ENCODE measurements at regions not wholly inside any gene's neighbourhood (a gene's known extent, or its start where the extent isn't known, plus 50 kb on each side); places are given as distances from the start of the nearest gene placed in this dataset.
"Not testable (repeated sequence)": the region's sequence is repeated elsewhere in the genome, so short reads cannot be mapped to it uniquely, and the experiment has no call there.

DNA sequence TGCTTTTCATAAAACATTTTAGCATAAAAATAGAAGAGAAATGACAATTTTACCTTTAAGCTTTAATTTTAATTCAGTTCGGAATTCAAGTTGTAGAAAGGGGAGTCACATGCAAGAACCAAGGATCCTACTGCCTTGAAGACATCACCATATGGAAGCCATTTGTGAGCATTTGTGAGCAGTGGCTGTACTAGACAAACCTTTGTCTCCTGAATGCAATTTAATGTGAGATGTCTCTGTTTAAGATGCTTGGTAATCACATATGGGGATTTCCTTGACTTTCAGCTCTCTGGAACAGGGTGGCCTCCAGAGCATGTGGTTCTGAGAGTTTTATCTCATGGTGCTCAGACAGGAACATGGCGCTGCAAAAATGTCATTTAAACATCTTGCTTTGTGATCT lies 421.8 kb downstream of the NYAP2 start:
- DNase-seq (ENCODE audit: low read depth), result no peak

DNA sequence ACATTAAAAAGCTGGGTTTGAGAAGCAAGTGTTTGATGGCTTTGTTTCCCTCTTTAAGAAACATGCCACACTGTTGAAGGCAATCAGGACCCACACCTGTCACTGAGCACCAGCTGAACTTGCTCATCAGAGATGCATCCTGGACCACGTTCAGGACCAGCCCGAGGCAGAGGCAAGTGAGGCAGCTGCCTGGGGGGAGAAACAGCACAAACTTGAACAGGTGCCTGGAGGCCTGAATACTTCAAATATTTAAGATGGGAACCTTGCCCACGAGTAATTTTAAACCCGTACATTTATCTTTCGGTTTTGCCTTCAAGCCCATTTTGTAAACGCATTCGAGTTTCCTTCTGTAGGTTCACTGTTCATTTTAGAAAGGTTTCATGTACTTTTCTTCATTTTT lies 421.3 kb downstream of the NYAP2 start:
- DNase-seq (ENCODE audit: low read depth), result no peak

DNA sequence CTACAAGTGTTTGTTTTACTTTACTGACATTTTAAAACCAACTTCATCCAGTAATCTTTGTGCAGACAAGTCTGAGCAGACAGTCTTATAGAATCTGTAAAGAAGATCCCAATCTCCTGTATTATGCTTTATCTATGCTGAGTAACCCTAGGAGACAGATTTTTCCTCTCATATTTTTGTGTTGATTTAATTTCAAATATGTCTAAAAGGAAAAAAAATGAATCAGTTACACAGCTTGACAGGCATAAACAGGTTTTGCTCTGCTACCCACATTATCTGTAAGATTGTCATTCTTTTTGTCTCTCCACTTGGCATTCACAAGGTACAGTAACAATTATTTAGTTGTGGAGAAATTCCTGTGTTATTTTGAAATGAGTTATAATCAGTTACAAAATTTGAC lies 415.0 kb downstream of the NYAP2 start:
- DNase-seq (ENCODE audit: low read depth), result no peak

DNA sequence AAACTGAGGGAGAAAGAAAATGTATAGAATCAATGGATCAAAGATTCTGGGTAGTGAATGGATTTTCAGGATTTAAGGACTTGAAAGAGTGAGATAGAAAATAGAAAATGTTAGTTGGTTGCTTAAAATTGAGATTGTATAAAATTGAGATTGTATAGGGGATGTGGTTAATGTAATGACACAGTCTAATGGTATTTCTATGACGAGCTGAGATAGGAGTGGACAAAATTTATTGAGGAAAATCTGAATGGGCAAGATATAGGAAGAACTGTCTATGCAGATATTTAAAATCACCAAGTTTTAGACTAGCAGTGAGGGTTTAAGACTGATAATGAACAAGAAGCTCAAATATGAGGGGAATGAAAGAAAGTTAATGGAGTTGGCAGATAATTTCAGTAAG lies 406.6 kb downstream of the NYAP2 start:
- DNase-seq (ENCODE audit: low read depth), result no peak

DNA sequence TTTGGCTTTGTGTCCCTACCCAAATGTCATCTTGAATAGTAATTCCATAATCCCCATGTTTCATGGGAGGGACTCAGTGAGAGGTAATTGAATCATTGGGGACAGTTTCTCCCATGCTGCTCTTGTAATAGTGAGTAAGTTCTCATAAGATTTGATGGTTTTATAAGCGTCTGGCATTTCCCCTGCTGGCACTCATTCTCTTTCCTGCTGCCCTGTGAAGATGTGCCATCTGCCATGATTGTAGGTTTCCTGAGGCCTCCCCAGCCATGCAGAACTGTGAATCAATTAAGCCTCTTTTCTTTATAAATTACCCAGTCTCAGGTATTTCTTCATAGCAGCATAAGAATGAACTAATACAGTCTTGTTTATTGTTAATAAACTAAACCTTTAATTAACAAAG lies 402.6 kb downstream of the NYAP2 start:
- DNase-seq (ENCODE audit: low read depth), result not testable (repeated sequence)

DNA sequence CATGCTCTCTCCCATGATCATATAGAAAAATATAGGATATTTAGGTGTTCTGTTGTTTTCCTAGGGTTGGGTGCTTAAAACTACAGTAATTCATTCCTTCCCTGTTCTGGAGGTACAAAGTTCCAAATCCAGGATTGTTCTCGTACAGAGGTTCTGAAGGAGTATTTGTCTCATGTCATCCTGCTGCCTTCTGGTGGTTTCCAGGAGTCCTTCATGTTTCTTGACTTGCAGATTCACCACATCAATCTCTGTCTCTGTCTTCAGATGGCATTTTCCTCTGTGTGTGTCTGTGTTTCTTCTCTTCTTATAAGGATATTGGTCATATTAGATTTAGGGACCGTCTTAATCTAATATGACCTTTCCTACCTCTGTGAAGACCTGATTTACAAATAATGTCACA lies 397.9 kb downstream of the NYAP2 start:
- no peak for DNase-seq (ENCODE audit: low read depth)

DNA sequence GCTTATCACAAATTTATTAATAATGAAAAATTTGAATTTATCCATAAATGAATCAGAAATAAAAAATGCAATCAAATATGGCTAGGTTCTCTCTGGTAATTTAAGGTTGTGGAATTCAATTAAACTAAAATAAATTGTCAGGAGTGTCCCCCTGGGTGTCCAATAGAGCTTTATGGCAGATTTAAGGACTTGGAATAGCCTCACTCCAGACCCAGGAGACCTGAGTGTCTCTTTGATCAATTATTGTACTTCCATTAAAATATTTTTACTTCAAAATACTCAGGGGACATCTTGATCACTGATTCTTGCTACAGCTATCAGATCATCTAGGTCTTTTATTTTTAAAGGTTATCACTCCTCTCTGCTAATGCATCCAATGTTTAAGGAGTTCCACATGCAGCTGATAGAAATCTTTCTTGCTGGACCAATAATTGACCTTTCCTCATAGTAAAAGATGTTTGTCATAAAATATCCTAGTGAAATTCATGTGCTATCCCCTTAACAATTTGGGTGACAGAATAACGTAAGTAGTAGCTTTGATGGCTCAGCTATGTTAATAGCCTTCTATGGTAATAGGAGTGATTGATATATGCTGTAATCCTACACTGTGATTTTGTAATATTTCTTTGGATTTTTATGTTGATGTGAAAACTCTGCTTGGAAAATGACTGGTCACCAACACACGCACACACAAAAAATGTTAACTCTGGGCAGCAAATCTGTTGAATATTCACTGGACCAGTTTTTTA lies 395.3 kb downstream of the NYAP2 start:
- no peak for DNase-seq (ENCODE audit: low read depth)

DNA sequence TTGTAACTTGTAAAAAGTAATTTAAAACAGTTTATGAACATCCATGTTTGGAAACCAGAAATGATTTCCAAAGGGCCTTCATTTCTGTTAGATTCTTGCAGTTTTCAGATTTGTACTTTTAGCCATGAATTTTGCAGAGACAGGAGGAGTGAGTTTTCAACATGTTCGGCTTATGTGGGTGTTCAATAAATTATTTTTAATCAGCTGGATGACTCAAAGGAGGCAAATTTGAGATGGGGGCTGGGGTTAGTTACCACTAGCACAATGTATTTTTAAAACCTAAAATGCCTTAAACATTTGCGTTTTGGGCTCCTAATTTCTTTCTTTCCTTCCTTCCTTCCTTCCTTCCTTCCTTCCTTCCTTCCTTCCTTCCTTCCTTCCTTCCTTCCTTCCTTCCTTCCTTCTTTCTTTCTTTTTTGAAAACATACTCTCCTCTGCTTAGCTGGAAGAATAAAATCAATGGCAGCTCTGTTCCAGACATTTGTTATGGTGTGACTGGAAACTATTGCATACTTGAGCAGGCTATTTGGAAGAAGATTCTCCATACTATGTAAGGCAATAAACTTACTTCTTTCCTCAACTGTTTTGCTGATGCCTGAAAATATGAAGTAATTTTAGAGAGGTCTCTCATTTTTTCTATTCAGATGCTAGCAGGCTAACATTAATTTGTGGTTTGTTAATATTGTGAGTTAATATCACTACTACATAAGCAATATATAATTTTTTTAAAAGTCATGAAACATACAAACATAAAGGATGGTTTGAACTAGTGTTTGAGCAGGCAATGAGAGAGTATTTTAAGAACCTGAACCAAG lies 394.4 kb downstream of the NYAP2 start:
- no peak for DNase-seq (ENCODE audit: low read depth)

DNA sequence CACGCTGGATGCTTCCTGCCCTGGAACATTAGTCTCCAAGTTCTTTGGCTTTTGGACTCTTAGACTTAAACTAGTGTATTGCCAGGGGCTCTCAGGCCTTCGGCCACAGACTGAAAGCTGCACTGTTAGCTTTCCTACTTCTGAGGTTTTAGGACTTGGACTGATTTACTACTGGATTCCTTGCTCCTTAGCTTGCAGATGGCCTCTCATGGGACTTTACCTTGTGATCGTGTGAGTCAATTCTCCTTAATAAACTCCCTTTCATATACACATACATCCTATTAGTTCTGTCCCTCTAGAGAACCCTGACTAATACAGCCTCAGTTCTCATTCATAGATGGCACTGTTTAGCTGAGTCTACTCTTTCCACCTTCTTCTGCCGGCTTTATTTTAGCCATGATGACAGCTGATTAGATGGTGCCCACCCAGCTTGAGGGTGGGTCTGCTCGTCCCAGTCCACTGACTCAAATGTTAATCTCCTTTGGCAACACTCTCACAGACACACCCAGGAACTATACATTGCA lies 389.1 kb downstream of the NYAP2 start:
- no peak for DNase-seq (ENCODE audit: low read depth)

DNA sequence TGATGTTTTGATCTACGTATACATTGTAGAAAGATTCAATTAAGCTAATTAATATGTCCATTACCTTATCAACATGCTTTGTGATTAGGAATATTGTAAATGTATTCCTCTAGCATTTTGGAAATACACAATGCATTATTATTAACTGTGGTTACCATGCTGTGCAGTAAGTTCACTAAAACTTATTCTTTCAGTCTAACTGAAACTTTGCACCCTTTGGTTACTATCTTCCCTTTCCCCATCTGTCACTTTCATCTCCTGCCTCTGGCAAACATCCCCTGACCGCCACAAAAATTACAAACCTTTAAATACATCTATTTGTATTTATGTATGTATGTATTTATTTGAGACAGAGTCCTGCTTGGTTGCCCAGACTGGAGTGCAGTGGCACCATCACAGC lies 388.0 kb downstream of the NYAP2 start:
- no peak for DNase-seq (ENCODE audit: low read depth)

DNA sequence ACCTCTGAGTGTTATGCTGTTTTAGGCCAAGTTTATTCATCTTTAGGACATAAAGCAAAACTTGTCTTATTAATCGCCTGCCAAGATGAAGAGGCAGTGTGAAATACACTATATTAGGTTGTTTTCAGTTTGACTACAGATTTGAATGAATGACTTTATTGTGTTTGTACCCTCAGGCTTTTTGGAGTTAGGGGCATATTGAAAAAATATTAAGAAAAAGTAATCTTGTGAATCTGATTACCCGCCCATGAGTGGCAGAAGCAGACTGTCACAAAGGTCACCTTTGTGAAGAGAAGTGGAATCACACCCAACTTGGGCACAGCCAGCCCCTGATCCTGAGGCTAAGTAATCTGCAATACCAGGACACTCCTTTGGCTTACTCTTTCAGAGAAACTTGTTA lies 382.5 kb downstream of the NYAP2 start:
- DNase-seq (ENCODE audit: low read depth), result no peak

DNA sequence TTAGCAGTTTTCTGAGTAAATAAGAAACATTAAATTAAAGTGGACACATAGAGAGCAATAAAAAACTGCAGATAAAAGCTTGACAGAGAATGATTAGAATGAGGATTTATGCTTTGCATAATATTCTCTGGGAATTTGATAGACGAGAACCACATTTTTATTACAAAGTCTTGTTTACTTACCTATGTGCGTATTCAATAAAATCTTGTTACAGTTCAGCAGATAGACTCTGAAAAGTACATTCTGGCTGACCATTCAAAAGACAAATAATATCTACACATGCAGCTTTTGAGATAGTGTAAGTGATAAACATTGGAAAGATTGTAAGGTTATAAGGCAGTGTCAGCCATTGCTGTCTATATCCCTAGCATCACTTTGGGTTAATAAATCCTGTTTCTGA lies 381.6 kb downstream of the NYAP2 start:
- no peak for DNase-seq (ENCODE audit: low read depth)

DNA sequence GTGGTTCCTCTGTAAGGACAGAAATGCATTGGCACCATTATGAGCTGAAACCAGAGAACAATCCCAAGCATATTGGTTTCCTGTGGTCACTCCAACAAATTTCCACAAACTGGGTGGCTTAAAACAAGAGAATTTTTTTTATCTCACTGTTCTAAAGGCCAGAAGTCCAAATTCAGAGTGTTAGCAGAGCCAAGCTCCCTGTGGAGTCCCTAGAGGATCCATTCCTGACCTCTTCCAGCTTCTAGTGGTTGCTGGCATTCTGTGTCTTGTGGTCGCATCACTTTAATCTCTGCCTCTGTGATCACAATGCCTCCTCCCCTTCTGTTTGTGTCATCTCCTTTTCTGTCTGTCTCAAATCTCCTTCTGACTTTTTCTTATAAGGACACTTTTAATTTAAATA lies 380.3 kb downstream of the NYAP2 start:
- DNase-seq (ENCODE audit: low read depth), result no peak

DNA sequence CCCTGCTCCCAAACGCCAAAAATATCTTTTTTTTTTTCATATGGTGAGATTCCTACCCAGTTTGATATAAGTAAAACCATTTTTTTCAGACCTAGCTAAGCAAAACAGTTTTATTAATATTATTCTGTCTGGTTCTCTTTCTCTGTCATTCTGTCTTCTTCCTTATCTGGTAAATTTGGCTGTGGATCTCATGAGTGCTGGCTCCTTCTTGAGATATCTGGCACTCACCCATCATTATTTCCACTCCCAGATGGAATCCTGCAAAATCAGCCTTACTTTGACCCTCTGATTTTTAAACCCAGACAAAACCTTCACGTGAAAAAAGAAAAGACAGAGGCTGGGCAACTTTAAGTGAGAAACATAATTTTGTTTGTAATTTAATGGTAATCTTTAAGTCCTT lies 373.6 kb downstream of the NYAP2 start:
- no peak for DNase-seq (ENCODE audit: low read depth)

DNA sequence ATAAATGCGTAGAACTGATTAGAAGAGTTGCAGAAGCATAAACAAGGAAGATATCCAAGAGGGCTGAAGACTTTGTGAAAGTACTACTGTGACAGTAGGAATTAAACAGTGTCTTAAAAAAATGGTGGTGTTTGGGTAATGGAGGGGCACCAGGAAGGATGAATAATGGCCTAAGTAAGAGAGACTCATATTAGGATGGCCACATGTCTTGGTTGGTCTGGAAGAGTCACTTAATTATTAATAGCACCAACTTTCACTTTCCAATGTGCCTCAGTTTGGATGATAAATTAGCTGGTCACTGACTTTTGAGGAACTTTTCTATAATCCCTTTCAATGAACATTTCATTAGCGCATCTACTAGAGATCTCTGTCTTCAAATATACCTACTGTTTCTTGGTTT lies 372.2 kb downstream of the NYAP2 start:
- no peak for DNase-seq (ENCODE audit: low read depth)

DNA sequence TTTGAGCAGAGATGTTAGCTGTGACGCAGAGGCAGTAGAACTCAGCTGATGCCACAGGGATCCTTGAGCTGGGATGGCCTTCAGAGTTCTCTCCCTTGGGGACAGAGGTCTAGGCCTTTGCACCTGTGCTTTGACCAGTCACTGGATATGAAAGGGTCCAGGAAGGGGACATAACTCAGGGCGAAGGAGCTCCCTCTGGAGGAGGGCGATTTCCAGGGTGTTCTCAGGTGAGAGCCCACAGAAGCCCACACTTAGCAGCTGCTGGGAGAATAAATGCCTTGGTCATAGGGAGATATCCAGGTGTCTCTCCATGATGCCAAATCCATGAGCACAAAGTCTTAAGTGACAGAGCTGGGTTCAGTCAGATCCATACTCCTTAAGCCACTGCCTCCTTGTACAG lies 369.2 kb downstream of the NYAP2 start:
- no peak for DNase-seq (ENCODE audit: low read depth)

DNA sequence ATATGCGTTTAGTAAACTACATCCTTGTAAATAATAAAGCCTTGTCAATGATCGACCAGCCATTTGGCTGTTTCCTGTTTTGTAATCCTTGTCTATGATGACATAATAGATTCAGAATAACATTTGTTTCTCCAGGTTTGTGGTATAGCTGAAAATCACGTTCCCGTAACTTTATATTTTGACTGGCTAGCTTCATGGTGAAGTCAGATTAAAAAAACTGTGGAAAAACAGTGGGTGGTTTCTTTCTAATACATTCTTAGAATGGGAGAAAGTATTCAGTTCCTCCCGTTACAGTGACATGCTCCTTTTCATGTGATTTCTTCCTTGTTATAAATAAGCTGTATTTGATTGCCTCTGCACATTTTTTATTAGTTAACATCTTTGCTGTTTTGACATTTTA lies 366.9 kb downstream of the NYAP2 start:
- DNase-seq (ENCODE audit: low read depth), result no peak

DNA sequence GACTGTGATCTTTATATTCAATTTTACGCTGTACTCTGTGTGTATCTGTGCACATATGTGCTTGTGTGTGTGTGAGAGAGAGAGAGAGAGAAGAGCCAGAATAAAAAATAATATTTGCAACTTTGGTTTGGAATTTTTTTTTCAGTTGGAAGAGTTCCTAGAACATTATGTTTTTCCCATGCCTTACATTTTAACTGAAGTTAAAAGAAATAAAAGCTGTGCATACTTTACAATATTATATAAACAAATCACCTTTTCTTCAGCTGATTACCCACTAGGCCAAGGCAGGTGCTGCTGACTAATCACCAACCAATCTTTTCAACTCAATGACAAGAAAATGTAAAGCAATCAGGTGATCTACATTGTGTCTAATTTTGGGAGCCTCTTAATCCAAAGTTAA lies 366.3 kb downstream of the NYAP2 start:
- no peak for DNase-seq (ENCODE audit: low read depth)

DNA sequence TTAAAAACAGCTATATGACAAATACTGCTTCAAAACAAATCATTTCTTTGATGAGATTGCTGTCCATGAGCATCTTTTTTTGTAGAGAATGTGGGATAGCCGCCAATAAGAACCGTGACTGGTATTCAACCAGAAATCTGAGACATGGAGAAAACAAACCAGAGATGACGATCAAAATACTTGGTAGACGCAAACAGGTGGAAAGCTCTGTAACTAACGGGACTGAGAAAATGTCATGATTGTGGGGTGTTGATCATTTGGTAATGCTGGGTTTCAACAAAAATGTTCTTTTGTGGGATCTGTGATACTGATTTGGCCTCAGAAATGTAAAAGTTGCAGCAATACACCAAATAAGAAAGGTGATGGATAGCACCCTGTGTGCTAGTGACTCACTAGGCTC lies 364.8 kb downstream of the NYAP2 start:
- no peak for DNase-seq (ENCODE audit: low read depth)

DNA sequence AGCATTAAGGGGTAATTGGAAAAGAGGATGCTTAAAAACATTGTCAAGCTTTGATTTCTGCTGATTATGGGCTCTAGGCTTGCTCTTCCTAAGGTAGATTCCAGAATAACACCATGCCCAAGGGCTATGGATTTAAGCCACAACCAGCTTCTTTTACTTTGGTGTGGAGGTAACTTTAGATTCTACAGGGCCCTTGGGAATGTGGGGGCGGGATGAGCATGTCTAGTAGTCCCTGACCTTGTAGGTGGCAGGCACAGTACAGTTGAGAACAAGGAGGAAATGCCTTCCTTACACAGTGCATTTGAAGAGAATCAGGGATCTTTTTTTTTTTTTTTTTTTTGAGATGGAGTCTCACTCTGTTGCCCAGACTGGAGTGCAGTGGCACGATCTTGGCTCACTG lies 364.2 kb downstream of the NYAP2 start:
- no peak for DNase-seq (ENCODE audit: low read depth)

DNA sequence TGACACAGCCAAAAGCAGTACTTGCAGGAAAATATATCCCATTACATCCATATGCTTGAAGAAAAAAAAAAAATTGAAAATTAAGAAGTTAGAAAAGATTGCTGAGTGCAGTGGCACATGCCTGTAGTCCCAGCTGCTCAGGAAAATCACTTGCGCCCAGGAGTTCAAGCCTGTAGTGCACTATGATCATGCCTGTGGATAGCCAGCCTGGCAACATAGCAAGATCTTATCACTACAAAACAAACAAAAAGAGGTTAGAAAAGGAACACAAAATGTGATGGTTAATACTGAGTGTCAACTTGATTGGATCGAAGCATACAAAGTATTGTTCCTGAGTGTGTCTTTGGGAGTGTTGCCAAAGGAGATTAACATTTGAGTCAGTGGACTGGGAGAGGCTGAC lies 361.9 kb downstream of the NYAP2 start:
- DNase-seq (ENCODE audit: low read depth), result no peak

DNA sequence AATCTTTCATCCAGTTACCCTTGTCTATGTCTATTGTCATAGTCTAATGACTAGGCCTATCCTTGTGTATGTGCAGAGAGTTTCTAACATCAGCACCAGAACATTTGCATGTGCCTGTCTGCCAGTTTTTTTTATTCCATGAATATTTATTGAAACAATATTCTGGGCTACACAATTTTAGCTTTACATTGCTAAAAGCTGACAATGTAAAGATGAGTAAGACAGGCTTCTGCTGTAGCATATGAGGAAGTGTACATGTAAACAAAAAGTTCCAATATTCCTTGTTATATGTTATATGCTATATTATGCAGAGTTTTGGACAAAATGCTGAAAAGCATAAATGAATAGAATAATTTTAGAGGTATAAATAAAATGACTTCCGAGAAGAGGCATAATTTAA lies 357.7 kb downstream of the NYAP2 start:
- DNase-seq (ENCODE audit: low read depth), result no peak

DNA sequence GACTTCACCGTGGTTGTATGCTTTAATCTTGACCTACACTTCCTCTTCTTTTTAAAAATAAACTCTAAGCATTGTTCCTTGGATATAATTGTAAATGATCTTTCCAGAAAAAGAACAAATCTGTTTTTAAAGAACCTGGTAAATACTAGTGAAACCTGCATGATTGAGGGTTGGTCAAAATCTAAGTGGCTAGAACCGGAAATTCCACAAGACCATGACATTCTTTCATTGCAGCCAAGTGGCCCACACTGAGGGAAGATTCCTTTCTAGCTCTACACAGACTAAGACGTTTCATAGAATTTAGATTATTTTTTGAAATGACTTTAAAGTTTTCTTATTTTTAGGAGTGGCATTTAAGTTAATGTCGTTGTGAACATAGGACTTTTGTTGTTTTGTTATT lies 356.7 kb downstream of the NYAP2 start:
- no peak for DNase-seq (ENCODE audit: low read depth)

DNA sequence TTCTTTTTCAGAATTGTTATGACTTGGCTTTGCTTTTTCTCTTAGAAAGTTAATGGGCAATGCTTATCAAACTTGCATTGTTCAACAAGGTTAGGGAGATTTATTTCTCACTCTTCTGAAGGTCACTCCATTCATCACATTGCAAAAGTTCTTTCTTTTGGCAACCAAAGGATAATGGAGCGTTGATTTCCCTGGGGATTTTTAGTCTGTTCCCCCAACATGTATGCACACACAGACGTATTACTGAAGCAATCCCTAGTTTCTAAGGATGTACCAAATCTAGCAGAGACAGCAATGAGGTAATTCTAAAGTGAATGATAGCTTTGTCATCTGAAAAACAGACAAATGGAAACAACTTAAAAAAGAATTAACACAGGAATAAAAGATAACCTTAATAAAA lies 349.1 kb downstream of the NYAP2 start:
- no peak for DNase-seq (ENCODE audit: low read depth)
